ENCODE measurements at regions not wholly inside any gene's neighbourhood (a gene's known extent, or its start where the extent isn't known, plus 50 kb on each side); places are given as distances from the start of the nearest gene placed in this dataset.

DNA sequence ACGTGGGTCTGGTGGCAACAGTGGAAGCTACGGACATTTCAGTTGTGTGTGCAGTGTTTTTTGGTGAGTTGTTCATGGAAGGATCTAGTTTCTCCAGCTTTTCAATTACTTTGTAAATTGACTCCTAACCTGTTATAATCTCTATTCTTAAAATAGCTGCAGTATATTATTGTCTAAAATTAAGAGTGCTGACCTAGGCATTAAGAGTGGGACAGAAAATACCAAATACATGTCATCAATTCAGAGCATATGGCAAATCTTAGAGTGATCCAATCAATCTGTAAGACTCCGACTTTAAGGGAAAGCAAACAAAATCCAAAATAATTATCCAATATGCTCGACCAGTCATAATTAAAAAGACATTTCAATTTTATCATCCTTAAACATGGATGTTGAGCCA lies 338.1 kb upstream of the PCDH9 start:
- Histone ChIP-seq H3K9me3 (no peaks in the 10 kb centered on the region), H3K36me3 (ENCODE audit: control insufficient read depth, insufficient read depth, low read length) (no peaks in the 10 kb centered on the region), H3K27me3 (replicated peaks; ENCODE audit: control insufficient read depth, insufficient read depth, low read length) (no peaks in the 10 kb centered on the region), H3K4me3 (ENCODE audit: low read depth, low read length) (no peak overlapping the region), H3K4me1 (0 out of 2 replicates have a peak, but pooled peaks cover 4% of the 10 kb centered on the region)
- H3K27me3 Mint-ChIP-seq (ENCODE audit: insufficient read depth, unreplicated experiment) = no peaks in the 10 kb centered on the region
- no peaks in the 10 kb centered on the region for H3K9me3 Mint-ChIP-seq (ENCODE audit: unreplicated experiment)
- CTCF ChIA-PET = no interaction called here
- intact Hi-C loops (cut with micrococcal nuclease; ENCODE audit: unreplicated experiment) = no loop called here
- no peaks in the 10 kb centered on the region for H3K36me3 Mint-ChIP-seq (ENCODE audit: insufficient read depth, unreplicated experiment)
- POLR2A ChIA-PET = no interaction called here
- H3K27ac Mint-ChIP-seq (ENCODE audit: unreplicated experiment) = no peak overlapping the region
- TF ChIP-seq, protein P1, sequence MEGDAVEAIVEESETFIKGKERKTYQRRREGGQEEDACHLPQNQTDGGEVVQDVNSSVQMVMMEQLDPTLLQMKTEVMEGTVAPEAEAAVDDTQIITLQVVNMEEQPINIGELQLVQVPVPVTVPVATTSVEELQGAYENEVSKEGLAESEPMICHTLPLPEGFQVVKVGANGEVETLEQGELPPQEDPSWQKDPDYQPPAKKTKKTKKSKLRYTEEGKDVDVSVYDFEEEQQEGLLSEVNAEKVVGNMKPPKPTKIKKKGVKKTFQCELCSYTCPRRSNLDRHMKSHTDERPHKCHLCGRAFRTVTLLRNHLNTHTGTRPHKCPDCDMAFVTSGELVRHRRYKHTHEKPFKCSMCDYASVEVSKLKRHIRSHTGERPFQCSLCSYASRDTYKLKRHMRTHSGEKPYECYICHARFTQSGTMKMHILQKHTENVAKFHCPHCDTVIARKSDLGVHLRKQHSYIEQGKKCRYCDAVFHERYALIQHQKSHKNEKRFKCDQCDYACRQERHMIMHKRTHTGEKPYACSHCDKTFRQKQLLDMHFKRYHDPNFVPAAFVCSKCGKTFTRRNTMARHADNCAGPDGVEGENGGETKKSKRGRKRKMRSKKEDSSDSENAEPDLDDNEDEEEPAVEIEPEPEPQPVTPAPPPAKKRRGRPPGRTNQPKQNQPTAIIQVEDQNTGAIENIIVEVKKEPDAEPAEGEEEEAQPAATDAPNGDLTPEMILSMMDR (IDR thresholded peaks at IDR 0.05; ENCODE audit: insufficient read depth in 1 of 2, low read depth in 1 of 2, low read length in 1 of 2, severe bottlenecking in 1 of 2, unreplicated experiment in 1 of 2) = no peak
- no peak for DNase-seq
- no TSS peak for BruUV-seq (replicated peaks)
- H3K4me3 Mint-ChIP-seq (ENCODE audit: unreplicated experiment) = no peak overlapping the region
- H3K4me1 Mint-ChIP-seq (ENCODE audit: low read depth, unreplicated experiment) = no peaks in the 10 kb centered on the region

DNA sequence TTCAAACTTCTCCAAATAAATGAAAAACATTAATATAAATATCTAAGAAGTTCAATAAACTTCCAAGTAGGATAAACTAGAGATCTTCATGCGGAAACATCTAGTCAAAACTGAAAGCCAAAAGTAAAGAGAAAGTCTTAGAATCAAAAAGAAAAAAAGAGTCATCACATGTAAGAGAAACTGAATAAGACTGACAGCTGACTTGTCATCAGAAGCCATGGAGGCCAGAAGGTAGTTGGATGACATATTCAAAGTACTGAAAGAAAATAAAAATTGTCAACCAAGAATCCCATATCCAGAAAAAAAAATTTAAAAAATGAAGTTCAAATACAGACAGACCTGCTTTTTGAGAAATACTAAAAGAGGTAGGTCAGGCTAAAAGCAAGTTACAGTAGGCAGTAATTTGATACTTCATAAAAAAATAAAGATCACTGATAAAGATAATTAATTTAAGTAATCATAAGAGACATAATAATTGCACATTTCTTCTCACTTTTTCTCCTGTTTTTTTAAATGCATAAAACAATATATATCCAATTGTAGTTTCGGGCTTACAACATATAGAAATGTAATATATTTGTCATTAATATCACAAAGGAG lies 327.6 kb upstream of the PCDH9 start:
- H3K27ac Mint-ChIP-seq (ENCODE audit: unreplicated experiment) = no peak overlapping the region
- intact Hi-C loops (cut with micrococcal nuclease; ENCODE audit: unreplicated experiment) = no loop called here
- Histone ChIP-seq H3K36me3 (ENCODE audit: control insufficient read depth, insufficient read depth, low read length) (no peaks in the 10 kb centered on the region), H3K9me3 (0 out of 2 replicates have a peak, but pooled peaks cover 10% of the 10 kb centered on the region), H3K4me1 (no peaks in the 10 kb centered on the region), H3K27me3 (replicated peaks; ENCODE audit: control insufficient read depth, insufficient read depth, low read length) (no peaks in the 10 kb centered on the region), H3K4me3 (ENCODE audit: low read depth, low read length) (no peak overlapping the region)
- DNase-seq = no peak
- TF ChIP-seq, protein P1 (IDR thresholded peaks at IDR 0.05; ENCODE audit: insufficient read depth in 1 of 2, low read depth in 1 of 2, low read length in 1 of 2, severe bottlenecking in 1 of 2, unreplicated experiment in 1 of 2) = no peak
- POLR2A ChIA-PET = no interaction called here
- no peaks in the 10 kb centered on the region for H3K27me3 Mint-ChIP-seq (ENCODE audit: insufficient read depth, unreplicated experiment)
- no peaks in the 10 kb centered on the region for H3K36me3 Mint-ChIP-seq (ENCODE audit: insufficient read depth, unreplicated experiment)
- H3K4me1 Mint-ChIP-seq (ENCODE audit: low read depth, unreplicated experiment) = no peaks in the 10 kb centered on the region
- CTCF ChIA-PET = no interaction called here
- peaks cover 10% of the 10 kb centered on the region for H3K9me3 Mint-ChIP-seq (ENCODE audit: unreplicated experiment)
- BruUV-seq (replicated peaks) = no TSS peak
- no peak overlapping the region for H3K4me3 Mint-ChIP-seq (ENCODE audit: unreplicated experiment)

DNA sequence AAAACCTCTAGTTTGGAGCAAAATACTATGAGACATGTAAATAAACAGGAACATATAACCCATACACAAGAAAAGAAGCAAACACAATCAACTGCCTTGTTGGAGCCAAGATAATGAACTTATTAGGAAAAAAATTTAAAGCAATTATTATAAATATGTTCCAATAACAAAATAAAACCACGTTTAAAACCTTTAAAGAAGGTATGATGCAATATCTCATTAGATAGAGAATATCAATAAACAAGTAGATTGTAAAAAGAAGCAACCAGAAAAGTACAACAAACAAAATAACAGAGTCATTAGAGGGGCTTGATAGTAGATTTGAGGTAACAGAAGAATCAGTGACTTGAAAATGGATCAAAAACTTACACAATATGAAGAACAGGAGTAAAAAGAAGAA lies 327.0 kb upstream of the PCDH9 start:
- intact Hi-C loops (cut with micrococcal nuclease; ENCODE audit: unreplicated experiment) = no loop called here
- H3K9me3 ChIP-seq = 0 out of 2 replicates have a peak, but pooled peaks cover 10% of the 10 kb centered on the region
- Mint-ChIP-seq H3K27ac (ENCODE audit: unreplicated experiment) (no peak overlapping the region), H3K27me3 (ENCODE audit: insufficient read depth, unreplicated experiment) (no peaks in the 10 kb centered on the region), H3K4me1 (ENCODE audit: low read depth, unreplicated experiment) (no peaks in the 10 kb centered on the region), H3K4me3 (ENCODE audit: unreplicated experiment) (no peak overlapping the region), H3K36me3 (ENCODE audit: insufficient read depth, unreplicated experiment) (no peaks in the 10 kb centered on the region), H3K9me3 (ENCODE audit: unreplicated experiment) (peaks cover 10% of the 10 kb centered on the region)
- DNase-seq = no peak
- no peaks in the 10 kb centered on the region for H3K36me3 ChIP-seq (ENCODE audit: control insufficient read depth, insufficient read depth, low read length)
- BruUV-seq (replicated peaks) = no TSS peak
- no peaks in the 10 kb centered on the region for H3K4me1 ChIP-seq
- no peak overlapping the region for H3K4me3 ChIP-seq (ENCODE audit: low read depth, low read length)
- CTCF ChIA-PET = no interaction called here
- no peaks in the 10 kb centered on the region for H3K27me3 ChIP-seq (replicated peaks; ENCODE audit: control insufficient read depth, insufficient read depth, low read length)
- TF ChIP-seq, protein P1 (IDR thresholded peaks at IDR 0.05; ENCODE audit: insufficient read depth in 1 of 2, low read depth in 1 of 2, low read length in 1 of 2, severe bottlenecking in 1 of 2, unreplicated experiment in 1 of 2) = no peak
- POLR2A ChIA-PET = no interaction called here

All from Caco-2 (cell line).